H1 (cell line): ENCODE measurements at regions not wholly inside any gene's neighbourhood (a gene's known extent, or its start where the extent isn't known, plus 50 kb on each side); places are given as distances from the start of the nearest gene placed in this dataset.

Source experiments
- ATF3 ChIP-seq: IDR thresholded peaks from 2 replicates; pipeline ENCODE4 v1.6.1; 2011; ENCODE audit warnings: low read depth, mild to moderate bottlenecking, low read length; ENCODE audit not compliant: insufficient read depth
- CHD7 ChIP-seq: fragments of 300-600 bp; sonication (generic); IDR thresholded peaks from 2 replicates; pipeline ENCODE4 v1.7.1; 2012; ENCODE audit warnings: low read length, moderate library complexity, mild to moderate bottlenecking, inconsistent platforms; ENCODE audit not compliant: insufficient replicate concordance
- KDM1A ChIP-seq: fragments of 200-600, 300-600 bp; sonication (generic); IDR thresholded peaks from 2 replicates; pipeline ENCODE4 v1.7.1; 2016; ENCODE audit warnings: mild to moderate bottlenecking, low read length, borderline replicate concordance
- TEAD4 ChIP-seq: IDR thresholded peaks from 2 replicates; pipeline ENCODE4 v1.6.1; 2012; ENCODE audit warnings: low read depth, low read length, inconsistent platforms, mixed read lengths
- YY1 ChIP-seq: IDR thresholded peaks from 2 replicates; pipeline ENCODE4 v1.6.1; 2011; ENCODE audit warnings: low read depth, mild to moderate bottlenecking, low read length

- no peak for TF ChIP-seq CHD7
- no peak for TF ChIP-seq ATF3
- TF ChIP-seq TEAD4 = no peak
- no peak for TF ChIP-seq KDM1A
- TF ChIP-seq YY1 = no peak
These were observed 413.4 kb upstream of the SLC30A5 start (continued) for GRCh38 chr5:68680366-68680765.
